Nucleus accumbens (tissue), 56 donors: ENCODE measurements at regions not wholly inside any gene's neighbourhood (a gene's known extent, or its start where the extent isn't known, plus 50 kb on each side); places are given as distances from the start of the nearest gene placed in this dataset.

Experiments used
- DNase-seq, 56 donors: peaks; one replicate each; lab custom pipeline; 2025; lab: John Stamatoyannopoulos, UW

DNA sequence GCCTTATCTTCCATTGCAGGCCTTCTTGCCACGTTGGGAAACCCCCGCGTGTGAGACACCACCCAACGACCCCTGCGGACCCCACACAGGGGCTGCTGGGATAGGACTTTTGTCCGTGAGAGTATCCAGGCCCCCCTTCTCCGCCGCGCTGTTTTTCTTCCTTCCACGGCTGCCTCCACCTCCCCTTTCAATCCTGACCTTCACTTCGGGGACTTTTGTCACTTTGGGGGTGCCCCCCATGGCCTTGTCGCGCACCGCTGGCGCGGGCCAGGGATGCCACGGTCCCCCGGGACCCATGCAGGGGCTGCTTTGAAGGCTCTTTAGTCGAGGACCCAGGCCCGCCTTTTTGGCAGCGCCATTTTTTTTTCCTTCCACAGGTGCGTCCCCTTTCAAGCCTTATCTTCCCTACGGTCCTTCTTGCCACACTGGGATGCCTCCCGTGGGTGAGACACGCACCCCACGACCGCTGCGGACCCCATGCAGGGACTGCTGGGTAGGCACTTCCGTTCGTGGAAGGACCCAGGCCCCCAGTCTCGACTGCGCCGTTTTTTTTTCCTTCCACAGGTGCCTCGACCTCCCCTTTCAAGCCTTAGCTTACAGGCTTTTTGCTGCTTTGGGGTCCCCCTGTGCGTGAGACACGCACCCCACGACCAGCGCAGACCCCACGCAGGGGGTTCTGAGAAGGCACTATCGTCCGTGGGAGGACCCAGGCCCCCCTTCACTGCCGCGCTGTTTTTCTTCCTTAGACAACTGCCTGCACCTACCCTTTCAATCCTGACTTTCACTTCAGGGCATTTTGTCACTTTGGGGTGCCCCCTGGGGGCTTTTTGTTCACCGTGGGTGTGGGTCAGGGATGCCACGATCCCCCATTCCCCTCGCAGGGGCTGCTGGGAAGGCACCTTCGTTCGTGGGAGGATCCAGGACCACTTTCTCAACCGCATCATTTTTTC is 267.4 kb downstream of the ALG10 start:
- no peak for DNase-seq

GRCh38 chr12:34290381-34290995 is 268.2 kb downstream of the ALG10 start:
- no peak for DNase-seq

GRCh38 chr12:34291001-34291400 is 268.7 kb downstream of the ALG10 start:
- DNase-seq: no peak

GRCh38 chr12:34291426-34291901 is 269.2 kb downstream of the ALG10 start:
- no peak for DNase-seq

DNA sequence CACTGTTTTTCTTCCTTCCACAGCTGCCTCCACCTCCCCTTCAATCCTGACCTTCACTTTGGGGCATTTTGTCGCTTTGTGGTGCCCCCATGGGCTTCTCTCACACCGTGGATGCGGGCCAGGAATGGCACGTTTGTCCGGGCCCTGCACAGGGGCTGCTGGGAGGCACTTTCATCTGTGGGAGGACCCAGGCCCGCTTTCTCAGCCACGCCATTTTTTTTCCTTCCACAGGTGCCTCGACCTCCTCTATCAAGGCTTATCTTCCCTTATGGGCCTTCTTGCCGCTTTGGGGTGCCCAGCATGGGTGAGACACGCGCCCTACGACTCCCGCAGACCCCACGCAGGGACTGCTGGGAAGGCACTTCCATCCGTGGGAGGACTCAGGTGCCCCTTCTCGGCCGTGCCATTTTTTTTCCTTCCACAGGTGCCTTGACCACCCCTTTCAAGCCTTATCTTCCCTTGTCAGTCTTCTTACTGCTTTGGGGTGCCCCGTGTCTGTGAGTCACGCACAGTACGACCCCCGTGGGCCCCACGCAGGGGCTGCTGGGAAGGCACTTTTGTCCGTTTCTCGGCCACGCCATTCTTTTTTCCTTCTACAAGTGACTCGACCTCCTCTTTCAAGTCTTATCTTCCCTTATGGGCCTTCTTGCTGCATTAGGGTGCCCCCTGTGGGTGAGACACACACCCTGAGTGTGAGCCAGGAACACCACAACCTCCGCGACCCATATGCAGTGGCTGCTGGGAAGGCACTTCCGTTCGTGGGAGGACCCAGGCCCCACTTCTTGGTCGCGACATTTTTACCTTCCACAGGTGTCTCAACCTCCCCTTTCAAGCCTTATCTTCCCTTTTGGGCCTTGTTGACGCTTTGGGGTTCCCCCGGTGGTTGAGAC is 270.7 kb downstream of the ALG10 start:
- DNase-seq: no peak

DNA sequence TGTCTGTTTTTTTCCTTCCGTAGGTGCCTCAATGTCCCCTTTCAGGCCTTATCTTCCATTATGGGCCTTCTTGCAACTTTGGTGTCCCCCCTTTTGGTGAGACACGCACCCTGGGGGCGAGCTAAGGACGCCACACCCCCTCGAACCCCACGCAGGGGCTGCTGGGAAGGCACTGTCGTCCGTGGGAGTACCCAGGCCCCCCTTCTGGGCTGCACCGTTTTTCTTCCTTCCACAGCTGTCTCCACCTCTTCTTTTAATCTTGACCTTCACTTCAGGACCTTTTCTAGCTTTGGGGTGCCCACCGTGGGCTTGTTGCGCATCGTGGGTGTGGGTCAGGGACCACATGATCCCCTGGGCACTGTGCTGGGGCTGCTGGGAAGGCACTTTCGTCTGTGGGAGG is 271.8 kb downstream of the ALG10 start:
- DNase-seq: no peak

GRCh38 chr12:34294671-34295365 is 272.5 kb downstream of the ALG10 start:
- DNase-seq: no peak

DNA sequence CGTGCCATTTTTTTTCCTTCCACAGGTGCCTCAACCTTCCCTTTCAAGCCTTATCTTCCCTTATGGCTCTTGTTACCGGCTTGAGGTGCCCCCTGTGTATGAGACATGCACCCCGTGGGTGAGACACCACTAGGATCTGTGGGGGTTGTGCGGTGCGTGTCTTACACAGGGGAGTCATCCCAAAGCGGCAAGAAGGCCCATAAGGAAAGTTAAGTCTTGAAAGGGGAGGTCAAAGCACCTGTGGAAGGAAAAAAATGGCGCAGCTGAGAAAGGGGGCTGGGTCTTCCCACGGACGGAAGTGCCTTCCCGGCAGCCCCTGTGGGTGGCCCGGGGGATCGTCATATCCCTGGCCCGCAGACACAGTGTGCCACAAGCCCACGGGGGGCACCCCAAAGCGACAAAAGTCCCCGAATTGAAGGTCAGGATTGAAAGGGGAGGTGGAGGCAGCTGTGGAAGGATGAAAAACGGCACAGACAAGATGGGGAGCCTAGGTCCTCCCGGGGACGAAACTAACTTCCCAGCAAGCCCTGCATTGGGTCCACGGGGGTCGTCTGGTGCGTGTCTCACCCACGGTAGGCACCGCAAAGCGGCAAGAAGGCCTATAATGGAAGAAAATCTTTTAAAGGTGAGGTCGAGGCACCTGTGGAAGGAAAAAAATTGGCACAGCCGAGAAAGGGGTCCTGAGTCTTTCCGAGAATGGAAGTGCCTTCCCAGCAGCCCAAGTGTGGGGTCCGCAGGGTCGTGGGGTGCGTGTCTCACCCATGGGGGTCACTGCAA is 273.3 kb downstream of the ALG10 start:
- DNase-seq: no peak

DNA sequence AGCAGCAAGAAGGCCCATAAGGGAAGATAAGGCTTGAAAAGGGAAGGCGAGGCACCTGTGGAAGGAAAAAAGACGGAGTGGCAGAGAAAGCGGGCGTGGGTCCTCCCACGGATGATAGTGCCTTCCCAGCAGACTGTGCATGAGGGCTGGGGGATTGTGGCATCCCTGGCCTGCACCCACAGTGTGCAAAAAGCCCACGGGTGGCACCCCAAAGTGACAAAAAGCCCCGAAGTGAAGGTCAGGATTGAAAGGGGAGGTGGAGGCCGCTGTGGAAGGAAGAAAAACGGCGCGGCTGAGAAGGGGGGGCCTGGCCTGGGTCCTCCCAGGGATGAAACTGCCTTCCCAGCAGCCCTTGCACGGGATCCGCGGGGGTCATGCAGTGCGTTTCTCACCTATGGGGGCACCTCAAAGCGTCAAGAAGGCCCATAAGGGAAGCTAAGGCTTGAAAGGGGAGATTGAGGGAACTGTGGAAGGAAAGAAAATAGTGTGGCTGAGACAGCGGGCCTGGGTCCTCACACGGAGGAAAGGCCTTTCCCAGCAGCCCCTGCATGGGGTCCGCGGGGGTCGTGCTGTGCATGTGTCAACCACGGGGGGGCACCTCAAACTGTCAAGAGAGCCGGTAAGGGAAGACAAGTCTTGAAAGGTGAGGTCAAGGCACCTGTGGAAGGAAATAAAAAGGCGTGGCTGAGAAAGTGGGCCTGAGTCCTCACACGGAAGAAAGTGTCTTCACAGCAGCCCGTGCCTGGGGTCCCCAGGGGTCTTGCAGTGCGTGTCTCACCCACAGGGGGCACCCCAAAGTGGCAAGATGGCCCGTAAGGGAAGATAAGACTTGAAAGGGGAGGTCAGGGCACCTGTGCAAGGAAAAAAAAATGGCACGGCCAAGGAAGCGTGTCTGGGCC is 274.1 kb downstream of the ALG10 start:
- no peak for DNase-seq

DNA sequence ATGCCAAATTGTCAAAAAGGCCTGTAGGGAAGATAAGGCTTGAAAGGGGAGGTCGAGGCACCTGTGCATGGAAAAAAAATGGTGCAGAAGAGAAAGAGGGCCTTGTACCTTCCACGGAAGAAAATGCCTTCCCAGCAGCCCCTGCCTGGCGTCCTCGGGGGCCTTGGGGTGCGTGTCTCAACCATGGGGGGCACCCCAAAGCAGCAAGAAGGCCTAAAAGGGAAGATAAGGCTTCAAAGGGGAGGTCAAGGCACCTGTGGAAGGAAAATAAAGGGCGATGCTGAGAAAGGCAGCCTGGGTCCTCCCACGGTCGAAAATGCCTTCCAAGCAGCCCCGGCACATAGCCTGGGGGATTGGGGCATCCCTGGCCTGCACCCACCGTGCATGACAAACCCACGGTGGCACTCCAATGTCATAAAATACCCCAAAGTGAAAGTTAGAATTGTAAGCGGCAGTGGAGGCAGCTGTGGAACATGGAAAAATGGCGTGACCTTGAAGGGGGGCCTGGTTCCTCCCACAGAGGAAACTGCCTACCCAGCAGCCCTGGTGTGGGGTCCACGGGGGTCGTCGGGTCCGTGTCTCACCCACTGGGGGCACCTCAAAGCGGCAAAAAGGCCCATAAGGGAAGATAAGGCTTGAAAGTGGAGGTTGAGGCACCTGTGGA is 275.0 kb downstream of the ALG10 start:
- DNase-seq: no peak

DNA sequence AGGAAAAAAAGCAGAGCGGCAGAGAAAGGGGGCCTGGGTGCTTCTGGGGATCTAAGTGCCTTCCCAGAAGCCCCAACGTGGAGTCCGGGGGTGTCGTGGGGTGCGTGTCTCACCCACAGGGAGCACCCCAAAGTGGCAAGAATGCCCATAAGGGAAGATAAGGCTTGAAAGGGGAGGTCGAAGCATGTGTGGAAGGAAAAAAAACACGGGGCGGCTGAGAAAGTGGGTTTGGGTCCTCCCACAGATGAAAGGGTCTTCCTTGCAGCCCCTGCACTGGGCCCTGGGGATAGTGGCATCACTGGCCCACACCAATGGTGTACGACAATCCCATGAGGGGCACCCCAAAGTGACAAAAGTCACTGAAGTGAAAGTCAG is 275.5 kb downstream of the ALG10 start:
- DNase-seq: no peak

GRCh38 chr12:34298176-34298970 is 276.1 kb downstream of the ALG10 start:
- no peak for DNase-seq

DNA sequence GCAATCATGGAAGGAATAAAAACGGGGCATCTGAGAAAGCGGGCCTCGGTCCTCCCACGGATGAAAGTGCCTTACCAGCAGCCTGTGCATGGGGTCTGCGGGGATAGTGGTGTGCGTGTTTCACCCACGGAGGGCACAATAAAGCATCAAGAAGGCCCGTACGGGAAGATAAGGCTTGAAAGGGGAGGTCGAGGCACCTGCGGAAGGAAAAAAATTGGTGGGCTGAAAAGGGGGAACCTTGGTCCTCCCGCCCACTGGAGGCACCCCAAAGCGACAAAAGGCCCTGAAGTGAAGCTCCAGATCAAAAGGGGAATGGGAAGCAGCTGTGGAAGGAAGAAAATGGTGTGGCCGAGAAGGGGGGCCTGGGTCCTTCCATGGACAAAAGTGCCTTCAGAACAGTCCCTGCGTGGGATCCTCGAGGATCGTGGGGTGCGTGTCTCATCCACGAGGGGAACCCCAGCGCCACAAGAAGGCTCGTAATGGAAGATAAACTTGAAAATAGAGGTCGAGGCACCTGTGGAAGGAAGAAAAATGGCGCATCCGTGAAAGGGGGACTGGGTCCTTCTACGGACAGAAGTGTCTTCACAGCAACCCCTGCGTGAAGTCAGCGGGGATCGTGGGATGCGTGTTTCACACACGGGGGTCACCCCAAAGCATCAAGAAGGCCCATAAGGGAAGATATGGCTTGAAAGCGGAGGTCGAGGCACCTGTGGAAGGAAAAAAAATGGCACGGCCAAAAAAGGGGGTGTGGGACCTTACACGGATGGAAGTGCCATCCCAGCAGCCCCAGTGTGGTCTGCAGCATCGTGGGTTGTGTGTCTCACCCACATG is 276.9 kb downstream of the ALG10 start:
- DNase-seq: no peak

DNA sequence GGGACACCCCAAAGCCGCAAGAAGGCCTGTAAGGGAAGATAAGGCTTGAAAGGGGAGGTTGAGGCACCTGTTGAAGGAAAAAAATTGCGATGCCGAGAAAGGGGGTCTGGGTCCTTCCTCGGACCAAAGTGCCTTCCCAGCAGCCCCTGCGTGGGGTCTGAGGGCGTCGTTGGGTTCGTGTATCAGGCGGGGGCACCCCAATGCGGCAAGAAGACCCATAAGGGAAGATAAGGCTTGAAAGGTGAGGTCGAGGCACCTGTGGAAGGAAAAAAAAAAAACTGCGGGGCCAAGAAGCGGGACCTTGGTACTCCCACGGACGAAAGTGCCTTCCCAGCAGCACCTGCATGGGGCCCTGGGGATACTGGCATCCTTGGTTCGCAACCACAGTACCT is 277.5 kb downstream of the ALG10 start:
- no peak for DNase-seq

- DNase-seq: no peak
Observed at GRCh38 chr12:34300376-34301250, 278.3 kb downstream of the ALG10 start.
